GM20431 (cell line): ENCODE measurements at regions not wholly inside any gene's neighbourhood (a gene's known extent, or its start where the extent isn't known, plus 50 kb on each side); places are given as distances from the start of the nearest gene placed in this dataset.
"Not testable (repeated sequence)": the region's sequence is repeated elsewhere in the genome, so short reads cannot be mapped to it uniquely, and the experiment has no call there.

Experiments
- in situ Hi-C: fragments of 300-500 bp; cut with MseI, MboI; formaldehyde crosslinking; loops from one replicate; pipeline ENCODE4 v1.15.0; 2020; ENCODE audit warnings: low sequenced_read_pairs; ENCODE audit not compliant: unreplicated experiment

- in situ Hi-C loops: no loop called here
These were observed 80.6 kb upstream of the TBC1D5 start for GRCh38 chr3:17823036-17823435.

GRCh38 chr3:17820704-17821103 lies 78.3 kb upstream of the TBC1D5 start:
- in situ Hi-C loops: no loop called here

- in situ Hi-C loops: no loop called here
These were observed 77.8 kb upstream of the TBC1D5 start for GRCh38 chr3:17820275-17820674.

DNA sequence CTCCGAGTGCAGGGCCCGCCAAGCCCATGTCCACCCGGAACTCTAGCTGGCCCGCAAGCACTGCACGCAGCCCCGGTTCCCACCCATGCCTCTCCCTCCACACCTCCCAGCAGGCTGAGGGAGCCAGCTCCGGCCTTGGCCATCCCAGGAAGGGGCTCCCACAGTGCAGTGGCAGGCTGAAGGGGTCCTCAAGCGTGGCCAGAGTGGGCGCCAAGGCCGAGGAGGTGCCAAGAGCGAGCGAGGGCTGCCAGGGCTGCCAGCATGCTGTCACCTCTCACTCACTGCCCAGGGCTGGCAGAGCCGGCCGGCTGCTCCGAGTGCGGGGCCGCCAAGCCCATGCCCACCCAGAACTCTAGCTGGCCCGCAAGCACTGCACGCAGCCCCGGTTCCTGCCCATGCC lies 75.5 kb upstream of the TBC1D5 start:
- in situ Hi-C loops: not testable (repeated sequence)

DNA sequence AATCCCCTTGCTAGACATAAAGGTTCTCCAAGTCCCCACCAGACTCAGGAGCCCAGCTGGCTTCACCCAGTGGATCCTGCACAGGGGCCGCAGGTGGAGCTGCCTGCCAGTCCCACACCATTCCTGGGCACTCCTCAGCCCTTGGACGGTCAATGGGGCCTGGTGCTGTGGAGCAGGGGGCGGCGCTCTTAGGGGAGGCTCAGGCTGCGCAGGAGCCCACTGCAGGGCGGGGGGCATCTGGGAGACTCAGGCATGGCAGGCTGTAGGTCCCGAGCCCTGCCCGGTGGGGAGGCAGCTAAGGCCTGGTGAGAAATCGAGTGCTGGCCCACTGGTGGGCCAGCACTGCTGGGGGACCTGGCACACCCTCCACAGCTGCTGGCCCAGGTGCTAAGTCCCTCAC lies 75.1 kb upstream of the TBC1D5 start:
- in situ Hi-C loops: no loop called here

DNA sequence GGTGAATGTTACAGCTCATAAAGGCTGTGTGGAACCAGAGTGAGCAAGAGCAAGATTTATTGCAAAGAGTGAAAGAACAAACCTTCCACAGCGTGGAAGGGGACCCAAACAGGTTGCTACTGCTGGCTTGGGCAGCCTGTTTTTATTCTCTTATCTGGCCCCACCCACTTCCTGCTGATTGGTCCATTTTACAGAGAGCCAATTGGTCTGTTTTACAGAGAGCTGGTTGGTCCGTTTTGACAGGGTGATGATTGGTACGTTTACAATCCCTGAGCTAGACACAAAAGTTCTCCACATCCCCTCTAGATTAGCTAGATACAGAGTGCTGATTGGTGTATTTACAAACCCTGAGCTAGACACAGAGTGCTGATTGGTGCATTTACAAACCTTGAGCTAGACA lies 74.4 kb upstream of the TBC1D5 start:
- in situ Hi-C loops: not testable (repeated sequence)

DNA sequence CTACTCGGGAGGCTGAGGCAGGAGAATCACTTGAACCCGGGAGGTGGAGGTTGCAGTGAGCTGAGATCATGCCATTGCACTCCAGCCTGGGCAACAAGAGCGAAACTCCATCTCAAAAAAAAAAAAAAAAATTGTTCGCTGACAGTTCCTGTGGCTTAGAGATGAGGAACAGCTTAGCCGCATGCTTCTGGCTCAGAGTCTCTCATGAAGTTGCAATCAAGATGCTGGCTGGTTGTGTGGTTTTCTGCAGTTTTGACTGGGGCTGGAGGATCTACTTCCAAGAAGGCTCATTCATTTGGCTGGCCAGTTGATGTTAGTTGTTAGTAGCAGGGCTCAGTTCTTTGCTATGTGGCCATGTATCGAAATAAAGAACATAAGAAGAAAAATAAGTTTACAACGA lies 69.9 kb upstream of the TBC1D5 start:
- in situ Hi-C loops: not testable (repeated sequence)

DNA sequence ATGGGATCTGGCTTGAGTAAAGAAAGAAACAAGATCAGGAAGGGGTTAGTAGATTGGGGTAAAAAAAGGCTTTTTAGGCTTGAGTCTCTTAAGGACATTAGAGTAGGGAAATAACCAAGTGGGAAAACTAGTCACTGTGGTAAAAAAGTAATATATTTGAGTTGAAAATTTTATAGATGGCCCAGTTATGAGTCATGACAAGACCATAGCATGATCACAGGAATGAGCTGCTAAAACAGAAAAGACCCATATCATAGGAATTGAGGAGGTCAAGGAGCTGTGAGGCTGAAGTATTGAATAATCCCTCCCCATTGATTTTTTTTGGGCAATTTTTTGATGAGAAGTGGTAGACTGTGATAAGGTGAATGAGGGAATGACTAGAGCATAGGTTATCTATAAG lies 69.2 kb upstream of the TBC1D5 start:
- in situ Hi-C loops: no loop called here

- in situ Hi-C loops: no loop called here
These were observed 68.3 kb upstream of the TBC1D5 start for GRCh38 chr3:17810759-17811158.

DNA sequence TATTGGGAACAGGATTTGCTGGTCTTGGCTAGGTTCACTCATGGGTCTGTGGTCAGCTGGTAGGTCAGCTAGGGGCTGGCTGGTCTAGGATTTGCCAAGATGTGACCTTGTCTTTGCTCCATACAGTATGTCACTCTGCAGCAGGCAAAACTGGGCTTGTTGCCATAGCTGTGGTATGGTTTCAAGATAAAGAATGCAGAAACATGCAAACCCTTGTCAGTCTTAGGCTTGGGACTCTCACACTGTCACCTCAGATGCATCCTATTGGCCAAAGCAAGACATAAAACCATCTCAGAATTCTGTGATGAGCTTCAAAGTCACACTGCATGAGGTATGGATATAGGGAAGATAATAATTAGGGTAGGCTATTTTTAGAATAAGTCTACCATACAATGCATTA lies 66.6 kb upstream of the TBC1D5 start:
- in situ Hi-C loops: no loop called here

DNA sequence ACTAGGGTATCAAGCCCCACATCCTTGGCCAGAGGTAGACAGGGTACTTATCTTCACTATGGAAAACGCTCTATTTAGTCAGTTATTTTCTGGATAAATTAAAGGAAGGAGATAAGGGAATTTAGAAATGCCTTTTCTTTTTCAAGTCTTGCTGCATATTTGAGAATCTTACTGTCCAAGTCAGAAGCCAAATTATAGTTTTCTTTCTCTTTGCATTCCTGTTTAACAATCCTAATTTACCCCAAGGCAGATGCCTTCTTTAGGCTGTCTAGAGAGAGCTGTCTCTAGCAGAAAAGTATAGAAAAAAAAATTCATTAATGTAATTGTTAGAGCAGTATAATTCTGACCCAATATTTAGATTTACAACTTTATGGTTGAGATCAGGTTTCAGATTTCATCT lies 64.4 kb upstream of the TBC1D5 start:
- in situ Hi-C loops: no loop called here

DNA sequence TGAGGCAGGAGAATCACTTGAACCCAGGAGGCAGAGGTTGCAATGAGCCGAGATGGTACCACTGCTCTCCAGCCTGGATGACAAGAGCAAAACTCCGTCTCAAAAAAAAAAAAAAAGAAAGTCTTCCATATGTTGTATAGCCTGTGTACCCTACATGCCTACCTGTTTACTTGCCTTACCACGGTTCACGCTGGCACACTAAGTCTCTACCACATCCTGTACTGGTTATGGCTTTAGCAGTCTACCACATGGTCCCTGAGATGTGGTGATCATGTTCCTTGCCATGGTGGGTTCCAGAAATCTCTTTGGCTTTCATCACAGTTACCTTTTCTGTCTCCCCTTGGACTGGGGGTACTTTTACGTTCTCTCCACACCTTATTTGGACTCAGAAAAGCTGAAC lies 63.8 kb upstream of the TBC1D5 start:
- in situ Hi-C loops: no loop called here

- in situ Hi-C loops: no loop called here
These were observed 63.1 kb upstream of the TBC1D5 start for GRCh38 chr3:17805461-17805940.

- in situ Hi-C loops: no loop called here
These were observed 60.5 kb upstream of the TBC1D5 start for GRCh38 chr3:17802950-17803349.

DNA sequence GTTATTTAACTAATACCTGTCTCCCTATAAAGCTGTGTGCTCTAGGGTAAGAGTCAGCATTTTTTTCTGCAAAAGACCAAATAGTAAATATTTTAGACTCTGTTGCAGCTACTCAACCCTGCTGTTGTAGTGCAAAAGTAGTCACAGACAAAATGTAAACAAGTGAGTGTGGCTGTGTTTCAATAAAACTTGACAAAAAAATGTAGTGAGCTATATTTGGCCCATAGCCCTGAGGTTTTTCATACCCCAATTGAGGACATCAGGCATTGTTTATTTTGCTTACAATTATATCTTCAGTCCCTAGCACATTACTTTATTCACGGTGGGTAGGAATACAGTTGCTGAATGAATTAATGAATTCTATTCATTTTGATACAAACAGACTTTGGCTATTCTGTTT lies 58.7 kb upstream of the TBC1D5 start:
- in situ Hi-C loops: no loop called here

DNA sequence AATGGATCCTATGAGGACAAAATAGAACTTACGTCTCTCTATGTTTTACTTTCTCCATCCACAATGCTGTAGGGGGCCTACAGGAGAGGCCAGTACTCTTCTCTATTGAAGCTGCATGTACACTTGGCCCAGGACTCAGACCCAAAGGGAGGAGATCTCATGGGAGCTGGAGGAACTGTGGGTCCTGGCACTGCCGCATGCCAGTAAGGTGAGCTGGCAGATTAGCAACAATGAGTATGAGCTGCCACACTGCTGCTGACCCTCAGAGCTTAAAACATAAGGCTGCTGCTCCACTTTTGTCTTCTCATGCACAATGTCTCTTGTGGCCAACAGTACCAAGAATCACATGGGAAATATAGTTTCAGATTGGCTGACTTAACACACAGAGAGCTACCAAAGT lies 57.8 kb upstream of the TBC1D5 start:
- in situ Hi-C loops: no loop called here

- in situ Hi-C loops: no loop called here
These were observed 56.9 kb upstream of the TBC1D5 start for GRCh38 chr3:17799312-17799711.

DNA sequence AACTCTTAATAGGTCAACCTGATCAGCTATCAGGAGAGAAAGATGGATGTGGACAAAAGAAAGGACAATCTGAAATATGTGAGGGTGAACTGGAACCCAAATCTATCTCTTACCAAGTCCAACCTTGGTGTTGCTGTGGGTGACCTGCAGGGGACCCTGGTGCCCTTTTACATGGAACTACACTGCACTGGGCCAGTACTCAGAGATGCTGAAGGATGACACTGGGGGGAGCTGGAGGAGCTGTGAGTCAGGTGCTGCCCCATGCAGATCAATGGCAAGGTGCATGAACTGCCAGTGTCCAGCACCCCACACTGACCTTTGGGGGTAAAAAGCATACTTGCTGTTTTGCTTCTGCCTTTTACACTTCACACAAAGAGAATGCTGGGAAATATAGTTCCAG lies 55.6 kb upstream of the TBC1D5 start:
- in situ Hi-C loops: no loop called here

DNA sequence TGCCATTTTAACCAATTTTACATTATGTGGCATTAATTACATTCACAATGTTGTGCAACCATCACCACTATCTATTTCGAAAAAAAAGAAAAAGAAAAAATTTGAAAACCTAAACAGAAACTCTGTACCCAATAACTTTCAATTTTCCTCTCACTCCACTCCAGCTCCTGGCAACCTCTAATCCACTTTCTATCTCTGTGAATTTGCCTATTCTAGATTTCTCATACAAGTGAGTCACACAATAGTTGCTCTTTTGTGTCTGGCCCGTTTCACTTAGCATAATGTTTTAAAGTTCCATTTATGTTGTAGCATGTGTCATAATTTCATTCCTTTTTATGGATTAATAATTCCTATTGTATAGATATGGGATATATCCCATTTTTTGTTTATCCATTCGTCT lies 53.3 kb upstream of the TBC1D5 start:
- in situ Hi-C loops: no loop called here

GRCh38 chr3:17795280-17795679 lies 52.8 kb upstream of the TBC1D5 start:
- in situ Hi-C loops: no loop called here

- in situ Hi-C loops: no loop called here
These were observed 51.2 kb upstream of the TBC1D5 start for GRCh38 chr3:17793542-17794195.
